HG02610 (cell line): ENCODE measurements at regions not wholly inside any gene's neighbourhood (a gene's known extent, or its start where the extent isn't known, plus 50 kb on each side); places are given as distances from the start of the nearest gene placed in this dataset.

Experiments used
- ATAC-seq: cut with Tn5 transposase; IDR thresholded peaks from one replicate; pipeline ENCODE4 v1.9.1; 2021; ENCODE audit warnings: mild to moderate bottlenecking, moderate library complexity; ENCODE audit not compliant: unreplicated experiment

DNA sequence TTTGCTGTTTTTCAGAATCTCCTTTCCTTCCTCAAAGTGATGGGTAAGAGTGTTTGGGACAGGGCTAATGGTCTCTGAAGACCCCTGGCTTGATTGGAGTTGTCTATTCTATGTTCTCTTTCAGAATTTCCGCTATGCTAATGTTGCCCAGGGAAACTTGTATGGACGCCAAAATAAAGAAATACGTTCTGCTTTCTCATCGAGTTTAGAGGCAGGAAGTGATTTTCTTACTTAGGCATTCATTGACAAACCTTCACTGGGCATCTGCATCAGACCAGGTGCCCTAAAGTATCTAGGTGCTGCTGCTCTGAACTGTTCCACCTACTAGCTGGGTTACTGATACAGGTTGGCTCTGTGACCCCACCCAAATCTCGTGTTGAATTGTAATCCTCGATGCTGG lies 787.9 kb upstream of the EEF2KMT start:
- no peak for ATAC-seq

DNA sequence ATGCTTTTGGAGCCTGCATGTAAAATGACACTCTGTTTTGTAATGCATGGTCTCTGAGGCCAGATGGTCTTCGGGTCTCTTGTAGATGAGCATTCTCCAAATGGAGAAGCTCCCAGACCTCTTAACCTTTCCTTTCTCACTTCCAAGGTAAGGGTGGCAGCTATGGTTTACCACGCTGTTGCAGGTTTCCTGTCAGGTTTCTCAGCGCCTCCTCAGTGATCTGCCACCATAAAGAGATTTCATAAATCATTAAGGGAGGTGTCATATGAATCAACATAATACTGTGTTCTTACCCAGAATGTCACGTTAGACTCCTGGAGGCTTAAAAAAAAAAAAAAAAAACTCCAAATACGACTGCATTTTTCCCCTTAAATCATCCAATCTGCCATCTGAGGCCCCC lies 787.4 kb upstream of the EEF2KMT start:
- no peak for ATAC-seq

DNA sequence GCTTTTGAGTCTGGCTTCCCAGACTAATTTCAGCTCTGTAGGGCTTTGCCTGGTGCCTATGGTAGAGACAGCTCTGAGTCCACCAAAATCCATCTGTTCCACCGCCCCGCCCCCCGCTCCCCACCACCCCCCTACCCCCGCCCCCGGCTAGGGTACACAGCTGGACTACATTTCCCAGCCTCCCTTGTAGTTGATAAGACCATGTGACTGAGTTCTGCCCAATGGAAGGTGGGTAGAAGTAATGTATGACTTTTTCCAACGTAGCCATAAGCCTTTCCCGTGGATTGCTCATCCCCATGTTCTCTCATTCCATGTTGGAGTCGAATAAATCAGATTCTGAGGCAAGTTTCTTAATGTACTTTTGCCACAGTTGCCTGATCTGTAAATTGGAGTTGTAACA lies 786.7 kb upstream of the EEF2KMT start:
- ATAC-seq: no peak

DNA sequence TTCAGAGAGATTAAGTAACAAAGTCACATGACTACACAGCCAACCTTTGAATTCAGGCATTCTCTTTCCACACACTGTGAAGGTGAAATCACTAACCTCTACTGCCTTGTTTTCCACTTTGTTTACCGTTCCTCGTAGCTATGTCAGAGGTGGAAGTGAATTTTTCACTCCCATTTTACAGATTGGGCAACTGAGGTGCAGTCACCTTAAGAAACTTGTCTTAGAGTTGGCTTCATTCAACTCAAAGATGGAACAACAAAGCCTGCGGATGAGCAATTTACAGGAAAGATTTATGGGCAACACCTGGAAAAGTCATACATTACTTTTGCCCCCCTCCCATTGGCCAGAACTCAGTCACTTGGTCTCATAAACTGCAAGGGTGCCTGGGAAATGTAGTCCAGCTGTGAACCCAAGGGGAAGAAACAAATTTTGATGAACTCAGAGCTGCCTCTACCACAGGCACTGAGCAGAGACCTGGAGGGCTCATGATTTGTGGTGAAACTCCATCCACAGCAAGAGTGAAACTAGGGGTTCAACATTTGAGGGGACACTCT lies 784.6 kb upstream of the EEF2KMT start:
- no peak for ATAC-seq

DNA sequence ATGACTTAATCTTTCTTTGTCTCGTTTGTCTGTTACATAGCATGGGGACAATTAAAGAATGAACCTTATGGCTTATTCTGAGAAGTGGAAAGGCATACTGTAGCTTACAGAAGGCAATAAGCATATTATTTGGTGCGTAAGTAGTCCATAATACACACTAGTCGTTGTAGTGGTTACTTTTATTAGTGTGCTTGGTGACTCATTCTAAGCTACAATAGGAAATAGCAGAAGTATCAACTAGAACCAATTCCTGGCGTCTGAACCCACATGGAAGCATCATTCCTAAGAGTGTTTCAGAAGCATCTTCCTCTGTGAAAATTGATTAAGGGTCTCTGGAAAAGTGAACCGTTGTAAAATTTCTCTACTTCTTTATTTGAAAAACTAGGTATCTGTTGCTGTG lies 777.8 kb upstream of the EEF2KMT start:
- no peak for ATAC-seq

DNA sequence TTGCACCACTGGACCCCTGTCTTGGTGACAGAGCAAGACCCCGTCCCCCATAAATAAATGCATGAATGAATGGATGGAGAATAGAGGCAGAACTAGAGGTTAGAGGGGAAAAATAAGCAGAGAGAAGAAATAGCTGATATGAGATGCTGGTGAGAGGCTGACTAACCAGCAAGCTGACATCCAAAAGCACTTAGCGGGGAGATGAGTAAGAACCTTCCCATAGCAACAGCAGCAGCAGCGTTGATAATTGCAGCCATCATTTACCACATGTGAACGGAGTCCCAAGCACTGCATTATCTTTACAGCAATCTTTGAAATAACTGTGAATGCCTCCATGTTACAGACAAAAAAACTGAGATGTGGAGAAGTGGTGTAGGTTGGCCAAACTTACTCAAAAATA lies 777.3 kb upstream of the EEF2KMT start:
- no peak for ATAC-seq

DNA sequence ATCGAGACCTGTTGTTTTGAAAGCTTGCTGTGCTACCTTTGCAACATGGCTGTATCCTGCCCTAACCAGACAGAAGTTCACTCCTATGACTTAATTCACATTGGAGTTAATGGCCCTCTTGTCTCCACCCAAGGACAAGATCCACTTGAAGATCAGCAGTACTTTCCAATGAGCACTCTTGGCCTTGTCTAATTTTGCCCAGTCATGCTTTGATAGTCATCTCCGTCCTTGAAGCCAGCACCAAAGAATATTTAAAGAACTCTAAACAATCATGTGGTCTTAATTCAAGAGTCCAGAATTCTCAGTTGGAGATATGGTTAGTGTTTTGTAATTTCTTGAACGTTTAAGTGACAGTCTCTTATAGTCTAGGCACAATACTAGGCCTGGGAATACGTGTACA lies 775.6 kb upstream of the EEF2KMT start:
- ATAC-seq: no peak

DNA sequence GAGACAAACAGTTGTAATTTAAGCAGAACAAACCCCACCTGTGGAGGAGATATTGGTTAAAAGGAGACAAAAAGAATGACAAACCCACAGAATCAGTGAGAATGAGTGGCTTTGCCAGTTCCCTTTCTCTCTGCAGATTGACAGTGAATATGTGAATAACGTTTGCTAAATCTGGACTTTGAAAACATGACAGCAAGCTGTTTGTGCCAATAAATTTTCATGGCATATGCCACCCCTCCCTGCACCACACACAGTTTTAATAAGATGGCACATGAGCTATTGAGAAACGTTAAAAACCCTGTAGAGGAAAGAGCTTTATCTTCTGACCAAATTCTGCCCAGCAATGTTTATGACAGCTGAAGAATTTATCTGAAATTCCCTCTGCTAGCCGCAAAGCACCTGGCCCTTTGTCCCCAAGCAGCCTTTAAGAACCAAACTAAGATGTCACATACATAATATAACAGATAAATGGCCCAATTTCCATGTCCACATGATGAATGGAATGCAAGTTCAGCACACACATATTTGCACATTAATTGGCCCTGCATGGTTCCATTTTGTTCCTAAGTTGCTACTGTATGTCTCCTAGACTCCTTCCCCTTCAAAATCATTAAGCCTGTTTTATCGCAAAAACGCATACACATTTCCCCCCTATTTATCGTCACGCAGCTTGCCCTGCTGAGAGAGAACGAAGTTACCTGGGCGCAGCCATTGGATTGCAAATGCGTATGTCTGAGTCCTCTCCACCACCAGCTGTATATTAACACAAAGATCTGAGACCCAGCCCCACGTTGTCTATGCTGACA lies 773.5 kb upstream of the EEF2KMT start:
- no peak for ATAC-seq

DNA sequence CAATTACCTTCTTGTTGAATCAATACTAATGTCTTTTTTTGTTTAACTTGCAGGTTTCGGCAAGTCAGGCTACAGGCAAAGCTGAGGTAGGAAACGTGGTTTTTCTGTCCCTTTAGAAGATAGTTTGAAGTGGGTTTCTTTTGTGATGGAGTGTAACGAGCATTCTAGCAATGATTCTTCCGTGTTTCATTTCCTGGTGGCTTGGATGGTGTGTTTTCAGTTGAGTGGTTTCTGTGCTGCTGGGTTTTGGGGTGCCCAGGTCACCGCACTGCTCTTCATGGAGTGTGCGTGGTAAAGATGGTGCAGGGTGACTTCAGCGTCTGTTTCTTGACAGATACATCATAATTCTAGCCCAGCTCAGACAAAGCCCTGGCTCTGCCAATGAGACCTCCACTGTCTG lies 769.7 kb upstream of the EEF2KMT start:
- ATAC-seq: no peak

DNA sequence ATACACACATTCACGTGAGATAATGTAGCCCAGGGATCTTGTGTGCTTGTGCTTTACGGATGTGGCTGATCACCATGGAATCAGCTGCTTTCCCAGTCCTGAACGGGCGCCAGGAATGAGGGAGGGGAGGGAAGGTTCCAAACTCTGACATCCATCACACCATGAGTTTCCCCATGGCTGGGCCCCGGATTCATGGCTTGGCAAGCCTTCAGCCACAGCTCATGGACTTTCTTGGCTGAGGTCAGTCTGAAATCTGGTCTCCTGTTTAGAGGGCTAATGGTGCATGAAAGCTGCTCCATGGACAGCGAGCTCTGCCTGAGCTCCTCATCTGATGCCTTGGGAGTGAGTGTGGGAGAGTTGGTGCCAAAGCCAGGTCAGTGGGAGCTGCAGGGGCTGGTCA lies 767.6 kb upstream of the EEF2KMT start:
- ATAC-seq: no peak

DNA sequence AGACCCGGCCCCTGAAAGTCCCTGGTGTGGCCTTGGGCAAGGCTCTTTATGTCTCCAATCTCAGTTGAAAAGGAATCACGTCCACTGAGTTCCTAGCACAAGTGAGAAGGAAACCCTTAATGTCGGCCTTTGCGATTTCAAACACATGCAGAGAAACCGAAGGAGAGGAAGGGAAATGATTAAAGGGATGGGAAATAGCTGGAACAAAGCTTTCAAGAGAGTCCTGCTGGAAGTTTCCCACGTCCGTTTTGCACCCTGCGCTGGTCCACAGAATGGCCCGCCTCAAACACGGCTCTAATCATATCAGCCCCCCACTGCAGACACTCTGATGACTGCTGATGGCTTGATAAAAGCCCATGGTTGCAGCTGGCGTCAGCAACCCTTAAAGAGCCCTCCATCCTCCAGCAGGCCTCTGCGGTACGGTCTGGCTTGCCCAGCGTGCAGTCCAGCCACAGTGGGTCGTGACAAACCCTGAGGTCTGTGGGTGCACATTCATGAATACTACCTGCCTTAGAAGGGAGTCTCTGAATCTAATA lies 765.5 kb upstream of the EEF2KMT start:
- ATAC-seq: no peak

DNA sequence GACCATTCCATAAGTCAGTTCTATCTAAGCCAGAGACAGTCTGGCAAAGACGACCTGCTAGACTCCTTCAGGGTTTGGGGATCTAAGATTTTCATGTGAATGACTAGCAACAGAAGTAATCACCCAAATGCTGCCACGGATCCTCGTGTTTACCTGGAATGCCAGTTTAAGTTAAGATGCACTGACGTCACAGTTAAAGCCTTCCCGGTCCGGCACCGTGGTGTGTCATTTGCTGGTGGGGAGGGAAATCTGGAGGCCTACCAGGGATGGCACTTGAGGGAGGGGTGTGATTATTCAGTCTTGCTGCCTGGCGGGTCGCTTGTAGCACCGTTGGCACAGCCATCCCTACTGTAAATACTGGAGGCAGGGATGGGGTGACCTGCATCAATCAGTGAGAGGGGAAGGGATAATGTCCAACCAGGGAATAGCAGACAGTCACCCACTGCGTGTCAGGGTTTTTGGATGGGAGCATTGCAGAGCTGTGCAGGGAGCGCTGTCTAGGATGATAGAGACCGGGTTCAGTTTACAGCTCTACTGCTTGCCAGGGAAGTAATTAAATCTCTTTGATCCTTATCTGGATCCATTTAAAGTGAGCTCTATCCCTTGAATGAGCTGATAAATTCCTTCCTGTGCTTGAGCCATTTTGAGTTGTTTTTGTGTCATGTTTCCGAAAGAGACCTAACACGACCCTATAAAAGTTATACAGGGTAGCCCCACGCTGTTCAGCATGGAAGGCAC lies 764.7 kb upstream of the EEF2KMT start:
- no peak for ATAC-seq

DNA sequence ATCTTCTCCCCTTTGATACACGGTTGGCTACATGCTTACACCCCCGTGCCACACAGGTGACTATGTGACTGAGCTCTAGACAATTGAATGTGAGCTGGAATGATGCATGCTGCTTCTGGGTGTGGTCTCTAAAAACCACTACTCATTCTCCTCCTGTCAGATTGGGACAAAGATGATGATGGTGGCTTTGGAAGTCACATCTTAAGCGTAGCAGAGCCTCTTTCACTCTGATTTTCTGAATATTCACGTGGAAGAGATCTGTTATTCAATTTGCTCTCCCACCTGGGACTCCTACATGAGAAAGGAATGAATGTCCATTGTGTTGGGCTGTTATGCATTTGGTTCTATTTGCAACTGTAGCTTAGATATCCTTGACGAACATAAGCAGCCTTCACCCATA lies 763.6 kb upstream of the EEF2KMT start:
- no peak for ATAC-seq

DNA sequence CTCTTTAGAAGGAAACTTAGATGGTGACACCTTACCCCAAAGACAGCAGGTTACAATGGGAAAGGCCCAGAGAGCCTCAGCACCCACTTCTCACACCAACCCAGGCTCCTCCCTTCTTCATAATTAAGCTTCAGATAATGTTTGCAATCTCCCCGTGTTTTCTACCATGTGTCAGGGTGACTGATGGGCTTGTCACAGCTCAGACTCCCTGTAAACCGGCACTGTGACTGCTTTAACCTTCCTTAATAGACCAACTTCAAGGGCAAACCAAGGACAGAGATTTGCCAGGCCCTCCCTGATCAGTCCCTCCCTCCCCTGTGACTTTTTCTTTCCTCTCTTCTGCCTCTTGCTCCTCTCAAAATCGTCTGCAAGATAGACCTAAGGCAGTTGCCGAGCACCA lies 760.6 kb upstream of the EEF2KMT start:
- ATAC-seq: no peak

DNA sequence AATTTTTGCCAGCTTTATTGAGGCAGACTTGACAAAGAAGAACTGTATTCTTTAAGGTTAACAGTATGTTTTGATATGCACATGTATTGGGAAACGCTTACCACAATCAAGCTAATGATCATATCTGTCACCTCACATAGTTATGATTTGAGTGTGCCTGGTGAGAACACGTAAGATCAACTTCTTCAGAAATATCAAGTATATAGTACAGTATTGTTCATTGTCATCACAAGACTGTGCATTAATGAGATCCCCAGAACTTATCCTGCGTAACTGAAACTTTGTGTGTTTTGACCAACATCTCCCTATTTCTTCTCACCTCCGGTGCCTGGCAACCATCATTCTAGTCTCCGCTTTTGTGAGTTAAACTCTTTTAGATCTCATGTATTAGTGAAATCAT lies 756.4 kb upstream of the EEF2KMT start:
- ATAC-seq: no peak

DNA sequence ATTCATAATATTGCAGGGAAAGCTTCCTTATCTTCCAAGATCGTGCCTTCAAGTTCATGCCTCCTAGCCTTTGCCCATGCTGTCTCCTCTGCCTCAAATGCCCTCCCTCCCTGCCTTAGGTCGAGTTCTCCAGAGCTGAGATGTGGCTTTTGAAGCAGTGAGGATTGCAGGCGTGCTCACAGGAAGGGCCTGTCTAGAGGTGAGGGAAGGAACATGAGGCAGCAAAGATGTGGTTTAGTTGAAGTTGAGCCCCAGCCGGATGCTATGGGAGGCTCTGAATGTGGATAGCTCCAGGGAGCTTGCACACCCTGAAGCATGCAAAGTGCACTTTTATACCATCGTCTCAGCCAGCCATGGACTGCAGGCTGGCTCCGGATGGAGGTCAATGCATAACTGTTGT lies 754.6 kb upstream of the EEF2KMT start:
- ATAC-seq: no peak

DNA sequence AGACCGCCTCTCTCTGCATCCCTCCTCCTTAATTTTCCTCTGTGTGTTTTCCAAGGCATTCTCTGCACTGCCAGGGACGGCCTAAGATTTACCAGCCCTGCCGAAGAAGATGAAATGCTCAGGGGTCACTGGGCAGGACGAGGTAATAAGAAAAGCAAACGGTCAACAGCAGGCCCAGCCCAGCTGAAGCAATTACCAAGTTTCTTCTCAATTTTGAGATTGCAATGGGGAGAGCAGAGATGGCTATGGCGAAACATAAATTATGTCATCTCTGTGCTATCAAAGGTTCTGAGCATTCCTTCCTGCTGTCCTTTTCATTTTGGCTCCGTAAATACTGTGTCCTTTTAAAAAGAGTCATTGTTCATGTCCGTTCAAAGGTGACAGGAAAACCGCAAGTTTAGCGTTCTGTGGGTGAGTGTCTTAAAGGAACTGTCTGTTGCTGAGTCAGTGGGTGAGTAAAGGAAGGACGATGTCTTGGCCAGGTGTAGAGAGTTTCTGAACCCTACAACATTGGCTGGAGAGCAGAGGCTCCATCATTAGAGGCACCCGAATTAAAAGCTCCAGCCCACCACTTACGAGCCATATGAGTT lies 753.9 kb upstream of the EEF2KMT start:
- no peak for ATAC-seq

DNA sequence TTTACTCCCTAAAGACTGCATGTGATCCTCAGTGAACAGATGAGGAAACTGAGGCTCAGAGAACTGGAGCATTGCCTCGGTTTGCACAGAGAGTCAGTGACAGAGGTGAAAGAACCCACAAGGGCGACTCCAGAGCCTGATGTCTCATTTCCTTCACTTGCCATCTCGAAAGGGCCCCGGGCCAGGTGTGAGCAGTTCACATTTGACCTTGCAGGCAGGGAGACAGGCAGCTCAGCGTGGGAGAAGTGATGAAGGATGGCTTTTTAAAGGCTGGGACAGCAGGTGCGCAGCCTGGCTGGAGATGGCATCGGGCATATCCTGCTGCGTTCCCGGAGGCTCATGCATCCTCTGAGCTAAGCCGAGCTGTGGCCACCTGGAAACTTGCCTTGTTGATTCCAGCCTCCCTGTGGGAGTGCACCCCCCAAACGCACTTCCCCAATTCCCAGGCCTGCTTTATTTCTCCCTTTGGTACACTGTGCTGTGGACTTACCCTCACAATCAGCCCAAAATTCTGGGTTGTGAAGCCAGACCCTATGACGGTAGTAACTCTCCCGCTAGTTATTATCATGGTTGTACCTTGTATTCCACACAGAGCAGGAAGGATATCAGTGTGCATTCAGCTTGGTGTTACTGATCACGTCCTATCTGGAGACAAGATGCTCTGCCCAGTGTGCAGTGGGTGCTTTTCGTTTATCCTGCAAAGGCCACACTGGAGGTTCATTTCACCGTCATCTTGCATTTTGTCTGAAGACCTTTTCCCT lies 753.2 kb upstream of the EEF2KMT start:
- ATAC-seq: no peak

DNA sequence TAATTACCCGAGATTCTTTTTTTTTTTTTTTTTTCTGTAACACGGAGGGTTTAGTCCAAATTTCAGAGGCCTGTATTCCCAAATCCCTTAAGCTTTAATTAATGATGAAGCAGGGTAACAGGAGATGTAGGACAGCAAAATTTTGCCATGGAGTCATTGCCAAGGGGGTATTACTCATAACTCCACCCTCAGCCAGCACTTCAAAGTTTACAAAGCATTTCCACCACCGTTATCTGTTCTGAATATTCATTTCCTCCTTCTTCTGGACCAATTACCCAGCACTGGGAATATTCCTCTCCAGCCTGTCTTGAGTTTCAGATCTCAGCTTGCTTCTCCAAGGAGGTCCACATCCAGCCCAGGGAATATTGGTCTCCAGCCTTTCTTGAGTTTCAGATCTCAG lies 747.5 kb upstream of the EEF2KMT start:
- ATAC-seq: no peak

DNA sequence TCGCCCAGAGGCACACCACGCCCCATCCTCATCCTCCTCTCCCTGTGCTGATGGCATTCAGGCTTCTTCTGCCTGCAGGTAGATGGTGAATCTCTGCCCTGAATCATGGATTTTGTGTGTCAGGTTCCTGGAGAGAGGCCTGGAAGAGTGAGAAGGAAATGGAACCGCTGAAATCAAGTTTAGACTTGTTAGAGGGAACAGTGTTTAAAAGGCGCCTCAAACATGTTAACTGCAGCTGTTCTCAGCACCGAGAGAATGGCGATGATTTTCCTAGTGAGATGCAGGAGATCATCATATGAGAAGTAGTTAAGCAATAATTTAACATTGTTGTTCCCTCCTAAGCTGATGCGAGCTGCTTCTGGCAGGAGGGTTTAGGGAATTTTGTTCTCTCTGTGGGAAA lies 744.4 kb upstream of the EEF2KMT start:
- no peak for ATAC-seq

DNA sequence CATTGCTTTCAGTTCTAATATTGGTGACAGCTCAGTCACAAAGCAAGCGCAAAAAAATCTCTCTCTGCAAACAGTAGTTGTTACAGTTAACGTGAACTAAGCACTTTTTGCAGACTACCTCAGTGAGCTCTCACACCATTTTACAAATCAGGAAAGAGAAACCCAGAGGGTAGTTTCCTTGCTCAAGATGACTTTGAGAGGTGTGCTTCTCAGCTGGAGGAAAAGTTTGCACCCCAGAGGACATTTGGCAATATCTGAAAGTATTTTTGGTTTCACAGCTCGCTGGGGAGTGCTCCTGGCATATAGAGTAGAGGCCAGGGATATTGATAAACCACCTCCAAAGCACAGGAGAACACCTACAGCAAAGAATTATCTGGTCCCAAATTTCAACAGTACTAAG lies 741.1 kb upstream of the EEF2KMT start:
- ATAC-seq: no peak
